AG09309 (cell line): ENCODE measurements at regions not wholly inside any gene's neighbourhood (a gene's known extent, or its start where the extent isn't known, plus 50 kb on each side); places are given as distances from the start of the nearest gene placed in this dataset.
A peak's percentile ranks its signal among the peaks of the same experiment; 100 is the strongest.

Experiments
- DNase-seq: peaks from one replicate; pipeline ENCODE4 v3.0.0-alpha.2; 2010; ENCODE audit warnings: low read depth
- H3K4me3 ChIP-seq: 2 replicates; pipeline ENCODE4 v1.5.1; 2011; ENCODE audit warnings: mild to moderate bottlenecking, low read depth, low read length, moderate library complexity; ENCODE audit not compliant: control insufficient read depth
- CTCF ChIP-seq: IDR thresholded peaks from 2 replicates; pipeline ENCODE4 v1.5.1; 2011; ENCODE audit warnings: mild to moderate bottlenecking, low read depth, low read length, inconsistent platforms; ENCODE audit not compliant: insufficient read depth, control insufficient read depth; ENCODE audit errors: missing control alignments

DNA sequence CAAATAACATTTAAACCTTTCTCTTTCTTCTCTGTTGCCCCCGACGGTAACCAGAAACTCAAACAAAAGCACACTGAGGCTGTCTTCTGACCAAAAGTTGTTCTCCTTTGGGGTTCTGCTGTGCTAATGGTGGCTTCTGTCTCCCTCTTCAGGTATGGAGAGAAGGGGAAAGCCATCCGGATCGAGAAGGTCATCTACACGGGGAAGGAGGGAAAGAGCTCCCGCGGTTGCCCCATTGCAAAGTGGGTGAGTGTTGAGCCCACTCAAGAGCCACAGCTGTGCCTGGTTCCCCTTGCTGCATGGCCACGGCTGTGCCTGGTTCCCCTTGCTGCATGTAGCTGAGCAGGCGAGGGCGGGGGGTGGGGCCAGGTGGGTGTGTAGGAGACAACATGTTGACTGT is 67.4 kb downstream of the BOLA3 start:
- peak; percentile 14 for TF ChIP-seq CTCF
- no peak overlapping the region for H3K4me3 ChIP-seq
- DNase-seq: no peak

DNA sequence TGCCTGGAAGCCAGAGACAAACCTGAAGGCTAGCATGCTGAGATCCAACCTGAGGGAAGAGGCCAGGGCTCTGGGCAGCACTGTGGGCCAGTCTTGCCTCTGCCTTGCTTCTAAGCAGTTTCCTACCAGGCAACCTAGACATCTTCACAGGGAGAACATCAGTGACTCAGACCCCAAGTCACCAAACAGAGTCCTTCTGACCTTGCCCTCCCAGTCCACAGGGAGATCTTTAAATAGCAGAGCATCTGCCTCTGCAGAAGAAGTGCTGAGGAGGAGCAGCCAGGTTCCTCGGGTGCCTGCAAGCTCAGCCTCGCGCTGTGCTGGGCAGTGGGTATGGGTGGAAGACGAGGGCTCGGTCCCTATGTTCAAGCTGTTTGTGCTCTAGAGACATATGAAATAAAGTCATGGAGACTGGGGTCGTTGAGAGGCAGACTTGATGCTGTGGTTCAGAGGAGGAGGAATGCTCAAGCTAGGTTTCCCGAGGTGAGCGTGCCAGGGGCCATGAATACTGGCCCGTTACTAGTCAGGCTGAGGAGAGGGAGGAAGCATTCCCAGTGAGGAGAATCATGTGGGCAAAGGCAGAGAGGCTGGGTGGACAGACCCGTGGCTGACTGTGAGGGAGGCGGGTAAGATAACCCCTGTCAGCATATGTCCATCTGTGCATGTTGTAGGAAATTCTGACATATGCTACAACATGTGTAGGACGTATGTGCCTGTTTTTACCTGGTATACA is 66.5 kb downstream of the BOLA3 start:
- no peak for DNase-seq
- no peak overlapping the region for H3K4me3 ChIP-seq
- TF ChIP-seq CTCF: no peak

DNA sequence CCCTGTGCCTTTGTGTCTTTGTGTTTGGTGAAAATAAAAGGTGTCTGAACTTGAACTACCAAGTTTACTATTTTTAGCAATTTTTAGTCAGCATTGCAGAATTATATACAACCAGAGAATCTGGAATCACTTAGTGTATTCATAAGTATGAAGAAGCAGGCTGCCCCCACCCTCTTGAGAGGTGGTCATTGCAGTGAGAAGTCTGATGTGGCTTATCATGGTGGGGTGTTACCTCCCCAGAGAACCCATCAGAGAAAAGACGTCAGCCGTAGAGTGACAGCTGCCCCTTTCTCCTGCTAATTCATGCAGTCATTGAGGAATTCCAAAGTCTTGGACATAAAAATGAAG is 66.0 kb downstream of the BOLA3 start:
- no peak for TF ChIP-seq CTCF
- DNase-seq: peak; percentile 1

GRCh38 chr2:74083750-74084149 is 64.0 kb downstream of the BOLA3 start:
- DNase-seq: no peak
- TF ChIP-seq CTCF: no peak
- H3K4me3 ChIP-seq: no peak overlapping the region

More for the DNA sequence above, 66.0 kb downstream of the BOLA3 start:
- H3K4me3 ChIP-seq: no peak overlapping the region
